HEK293 (cell line): ENCODE measurements at regions not wholly inside any gene's neighbourhood (a gene's known extent, or its start where the extent isn't known, plus 50 kb on each side); places are given as distances from the start of the nearest gene placed in this dataset.

Experiments
- CTCF ChIA-PET: fragments of 350-600 bp; formaldehyde crosslinking; extraction: SDS; loops from one replicate; lab custom pipeline; 2021; ENCODE audit warnings: antibody characterized with exemption; lab: Yijun Ruan, JAX
- POLR2A ChIA-PET: fragments of 300-600 bp; formaldehyde crosslinking; extraction: SDS; loops from one replicate; lab custom pipeline; 2020; ENCODE audit warnings: antibody characterized with exemption, inconsistent platforms; lab: Yijun Ruan, JAX
- H3K27ac ChIP-seq: fragments of 200-500 bp; sonication (Bioruptor generic); 2 replicates; pipeline ENCODE4 v1.5.1; 2014; ENCODE audit warnings: low read depth, low read length, control low read depth, inconsistent platforms; ENCODE audit errors: extremely low read depth
- H3K36me3 ChIP-seq, 2 experiments: fragments of 200-500 bp in 1 of 2; sonication (Bioruptor generic) in 1 of 2; 1 replicate in 1 of 2; 2 replicates in 1 of 2; pipeline ENCODE4 v1.5.1; 2014 to 2017; ENCODE audit warnings: inconsistent platforms in 2 of 2, low read length in 2 of 2; ENCODE audit not compliant: control insufficient read depth in 2 of 2, insufficient read depth in 1 of 2
- H3K4me1 ChIP-seq: fragments of 200-500 bp; sonication (Bioruptor generic); 2 replicates; pipeline ENCODE4 v1.5.1; 2014; ENCODE audit warnings: mild to moderate bottlenecking, low read length, inconsistent platforms; ENCODE audit not compliant: control insufficient read depth, insufficient read depth
- H3K4me3 ChIP-seq: 2 replicates; pipeline ENCODE4 v1.5.1; 2011; ENCODE audit warnings: low read depth, mild to moderate bottlenecking, control low read depth, low read length, moderate library complexity
- H3K9me3 ChIP-seq: fragments of 200-500 bp; sonication (Bioruptor generic); 2 replicates; pipeline ENCODE4 v1.5.1; 2014; ENCODE audit warnings: low read depth, low read length, inconsistent platforms; ENCODE audit not compliant: control insufficient read depth, insufficient read depth
- ATF2 ChIP-seq: fragments of 450-650 bp; formaldehyde crosslinking; IDR thresholded peaks from 2 replicates; pipeline ENCODE4 v1.5.1; 2016; ENCODE audit warnings: missing biosample characterization, missing genetic modification characterization, low read depth
- TCF7L2 ChIP-seq: IDR thresholded peaks from 2 replicates; pipeline ENCODE4 v1.6.1; 2011; ENCODE audit warnings: low read depth, mild to moderate bottlenecking, inconsistent platforms, low read length, moderate library complexity, borderline replicate concordance
- TRIM28 ChIP-seq: IDR thresholded peaks from 2 replicates; pipeline ENCODE4 v1.6.1; 2011; ENCODE audit warnings: low read length, control low read depth, borderline replicate concordance
- ZBTB10 ChIP-seq: fragments of 450-650 bp; formaldehyde crosslinking; IDR thresholded peaks from 2 replicates; pipeline ENCODE4 v1.5.1; 2016; ENCODE audit warnings: missing biosample characterization, missing genetic modification characterization
- ZBTB7A ChIP-seq: fragments of 450-650 bp; formaldehyde crosslinking; IDR thresholded peaks from 2 replicates; pipeline ENCODE4 v1.5.1; 2016; ENCODE audit warnings: low read depth, missing biosample characterization, missing genetic modification characterization
- ZFP3 ChIP-seq: fragments of 450-650 bp; formaldehyde crosslinking; IDR thresholded peaks from 2 replicates; pipeline ENCODE4 v1.5.1; 2016; ENCODE audit warnings: low read depth, missing biosample characterization, missing genetic modification characterization
- ZNF146 ChIP-seq: fragments of 450-650 bp; formaldehyde crosslinking; IDR thresholded peaks from 2 replicates; pipeline ENCODE4 v1.5.1; 2016; ENCODE audit warnings: missing biosample characterization, missing genetic modification characterization
- ZNF26 ChIP-seq: fragments of 450-650 bp; formaldehyde crosslinking; IDR thresholded peaks from 2 replicates; pipeline ENCODE4 v1.5.1; 2016; ENCODE audit warnings: missing biosample characterization, missing genetic modification characterization
- ZNF292 ChIP-seq: fragments of 450-650 bp; formaldehyde crosslinking; IDR thresholded peaks from 2 replicates; pipeline ENCODE4 v1.5.1; 2016; ENCODE audit warnings: low read depth, missing biosample characterization, missing genetic modification characterization, borderline replicate concordance
- ZNF426 ChIP-seq: fragments of 450-650 bp; formaldehyde crosslinking; IDR thresholded peaks from 2 replicates; pipeline ENCODE4 v1.5.1; 2017; ENCODE audit warnings: missing biosample characterization, missing genetic modification characterization, mild to moderate bottlenecking, inconsistent platforms, moderate library complexity
- ZNF571 ChIP-seq: fragments of 450-650 bp; formaldehyde crosslinking; IDR thresholded peaks from 2 replicates; pipeline ENCODE4 v1.5.0; 2017; ENCODE audit warnings: missing biosample characterization, missing genetic modification characterization
- ZNF580 ChIP-seq: fragments of 450-650 bp; formaldehyde crosslinking; IDR thresholded peaks from 2 replicates; pipeline ENCODE4 v1.5.1; 2016; ENCODE audit warnings: missing biosample characterization, missing genetic modification characterization
- ZNF76 ChIP-seq: fragments of 450-650 bp; formaldehyde crosslinking; IDR thresholded peaks from 2 replicates; pipeline ENCODE4; 2016; ENCODE audit warnings: low read depth, missing biosample characterization, missing genetic modification characterization, borderline replicate concordance
- ZNF776 ChIP-seq: fragments of 450-650 bp; formaldehyde crosslinking; IDR thresholded peaks from 2 replicates; pipeline ENCODE4 v1.5.0; 2017; ENCODE audit warnings: missing biosample characterization, missing genetic modification characterization, borderline replicate concordance
- ZNF791 ChIP-seq: fragments of 450-650 bp; formaldehyde crosslinking; IDR thresholded peaks from 2 replicates; pipeline ENCODE4 v1.5.1; 2016; ENCODE audit warnings: missing biosample characterization, missing genetic modification characterization
- ZSCAN23 ChIP-seq: fragments of 450-650 bp; formaldehyde crosslinking; IDR thresholded peaks from 2 replicates; pipeline ENCODE4 v1.5.1; 2016; ENCODE audit warnings: missing biosample characterization, missing genetic modification characterization

- TF ChIP-seq ZNF426 (tag by site-specific recombination) (no peak), ZNF776 (no peak), ZNF580 (no peak), ZSCAN23 (tag by site-specific recombination) (no peak), ZNF26 (no peak), ZNF571 (tag by site-specific recombination) (no peak), ZNF292 (no peak), ZFP3 (tag by site-specific recombination) (no peak)
- TF ChIP-seq, all 188 proteins: peak for 0
Observed at GRCh38 chr13:84230568-84230967, 348.3 kb upstream of the SLITRK1 start (continued).

GRCh38 chr13:84211048-84211447, 328.8 kb upstream of the SLITRK1 start:
- POLR2A ChIA-PET: no interaction called here
- no peak overlapping the region for H3K4me3 ChIP-seq

GRCh38 chr13:84208246-84208910, 326.1 kb upstream of the SLITRK1 start:
- ChIA-PET CTCF (no interaction called here), POLR2A (no interaction called here)
- Histone ChIP-seq H3K36me3 (no peaks in the 10 kb centered on the region), H3K9me3 (no peaks in the 10 kb centered on the region), H3K4me3 (no peak overlapping the region), H3K4me1 (no peaks in the 10 kb centered on the region), H3K27ac (no peak overlapping the region)
- TF ChIP-seq ZNF791 (tag by site-specific recombination) (no peak), ATF2 (tag by site-specific recombination) (no peak), ZBTB10 (no peak)

More at GRCh38 chr13:84211048-84211447, 328.8 kb upstream of the SLITRK1 start:
- Histone ChIP-seq H3K9me3 (no peaks in the 10 kb centered on the region), H3K4me1 (no peaks in the 10 kb centered on the region), H3K27ac (no peak overlapping the region), H3K36me3 (no peaks in the 10 kb centered on the region)
- TF ChIP-seq ZNF146 (tag by site-specific recombination) (no peak), TCF7L2 (no peak), ZNF76 (tag by site-specific recombination) (no peak), ZBTB7A (tag by site-specific recombination) (no peak), TRIM28 (no peak)
- CTCF ChIA-PET: no interaction called here
